22Rv1 (cell line): ENCODE measurements at regions not wholly inside any gene's neighbourhood (a gene's known extent, or its start where the extent isn't known, plus 50 kb on each side); places are given as distances from the start of the nearest gene placed in this dataset.

Source experiments
- CTCF ChIP-seq: fragments of 450-650 bp; IDR thresholded peaks from 2 replicates; pipeline ENCODE4 v1.5.1; 2017; ENCODE audit warnings: mild to moderate bottlenecking
- ZFX ChIP-seq: fragments of 450-650 bp; IDR thresholded peaks from 2 replicates; pipeline ENCODE4 v1.6.1; 2017; ENCODE audit warnings: antibody characterized with exemption, borderline replicate concordance

GRCh38 chr16:62213763-62214162 is 177.5 kb upstream of the CDH8 start:
- peak; percentile 35; the same call in 1 of the 2 replicates for TF ChIP-seq CTCF
- no peak for TF ChIP-seq ZFX
